Endothelial cell of umbilical vein (primary cell): ENCODE measurements at regions not wholly inside any gene's neighbourhood (a gene's known extent, or its start where the extent isn't known, plus 50 kb on each side); places are given as distances from the start of the nearest gene placed in this dataset.

Experiments used
- BruUV-seq: library from RNA; stranded (reverse); fragments of 400-500 nt; replicated peaks from 2 replicates; lab custom pipeline; 2021; lab: Mats Ljungman, UMichigan
- CTCF ChIA-PET: fragments of 300-600, 350-600 bp; sonication (Branson Sonifier 250); formaldehyde crosslinking; loops from one replicate; lab custom pipeline; 2021; ENCODE audit warnings: antibody characterized with exemption, inconsistent platforms; lab: Charles Lee
- POLR2A ChIA-PET: fragments of 300-600, 350-600 bp; sonication (Branson Sonifier 250); formaldehyde crosslinking; loops from one replicate; lab custom pipeline; 2021; ENCODE audit warnings: antibody characterized with exemption, inconsistent platforms; lab: Charles Lee
- DNase-seq: peaks from one replicate; pipeline ENCODE4 v3.0.0-alpha.2; 2011; ENCODE audit warnings: low read depth, low spot score
- FAIRE-seq: peaks from 2 replicates; lab custom pipeline; 2011; peaks lifted over from hg19 to GRCh38; lab: Jason Lieb, UNC
- H2AFZ ChIP-seq: 2 replicates; pipeline ENCODE4 v1.6.0; 2012; ENCODE audit warnings: low read depth, low read length, control low read depth, inconsistent platforms
- H3K27ac ChIP-seq: 2 replicates; pipeline ENCODE4 v1.5.1; 2011; ENCODE audit warnings: low read depth, mild to moderate bottlenecking, control low read depth, low read length, moderate library complexity; ENCODE audit not compliant: insufficient read depth
- H3K27me3 ChIP-seq, 2 experiments: 2 replicates each; pipeline versions ENCODE4 v1.6.0 to v1.6.1; 2011; ENCODE audit warnings: low read length in 2 of 2, mixed read lengths in 1 of 2; ENCODE audit not compliant: control insufficient read depth in 2 of 2, insufficient read depth in 2 of 2
- H3K36me3 ChIP-seq, 2 experiments: 2 replicates in 1 of 2; 3 replicates in 1 of 2; pipeline ENCODE4 v1.5.1; 2011; ENCODE audit warnings: low read length in 2 of 2, mild to moderate bottlenecking in 1 of 2, moderate library complexity in 1 of 2; ENCODE audit not compliant: control insufficient read depth in 2 of 2, insufficient read depth in 2 of 2; ENCODE audit errors: extremely low read depth in 1 of 2
- H3K4me1 ChIP-seq: 3 replicates; pipeline ENCODE4 v1.5.1; 2011; ENCODE audit warnings: mild to moderate bottlenecking, low read length; ENCODE audit not compliant: control insufficient read depth, insufficient read depth; ENCODE audit errors: extremely low read depth
- H3K4me2 ChIP-seq: 2 replicates; pipeline ENCODE4 v1.6.1; 2011; ENCODE audit warnings: low read length, control low read depth, mixed read lengths; ENCODE audit not compliant: insufficient read depth
- H3K4me3 ChIP-seq, 3 experiments: fragments of 200-600 bp in 1 of 3; sonication (generic), shearing (Covaris generic) in 1 of 3; replicated peaks in 1 of 3; 2 replicates each; pipeline ENCODE4 v1.5.1; 2011 to 2016; ENCODE audit warnings: control low read depth in 3 of 3, low read length in 3 of 3, mild to moderate bottlenecking in 2 of 3, inconsistent platforms in 1 of 3, low read depth in 1 of 3, moderate library complexity in 1 of 3; ENCODE audit not compliant: insufficient read depth in 1 of 3
- H3K79me2 ChIP-seq: 2 replicates; pipeline ENCODE4 v1.6.0; 2012; ENCODE audit warnings: low read length, inconsistent platforms; ENCODE audit not compliant: control insufficient read depth, insufficient read depth
- H3K9ac ChIP-seq: replicated peaks from 2 replicates; pipeline ENCODE3; 2011; ENCODE audit warnings: low read length, control low read depth; ENCODE audit not compliant: insufficient read depth; ENCODE audit errors: extremely low read depth
- H3K9me1 ChIP-seq: replicated peaks from 3 replicates; pipeline ENCODE4 v1.6.0; 2011; ENCODE audit warnings: mild to moderate bottlenecking, low read length; ENCODE audit not compliant: control insufficient read depth, insufficient read depth; ENCODE audit errors: extremely low read depth
- H3K9me3 ChIP-seq: replicated peaks from 2 replicates; pipeline ENCODE4 v1.5.1; 2012; ENCODE audit warnings: low read length, inconsistent platforms; ENCODE audit not compliant: control insufficient read depth, insufficient read depth
- H4K20me1 ChIP-seq: replicated peaks from 2 replicates; pipeline ENCODE3; 2011; ENCODE audit warnings: mild to moderate bottlenecking, low read length; ENCODE audit not compliant: control insufficient read depth, insufficient read depth; ENCODE audit errors: extremely low read depth
- EZH2 ChIP-seq: IDR thresholded peaks from 2 replicates; pipeline ENCODE4 v1.6.1; 2012; ENCODE audit warnings: borderline replicate concordance, low read depth, mild to moderate bottlenecking, moderate library complexity, low read length, inconsistent platforms; ENCODE audit not compliant: severe bottlenecking
- FOS ChIP-seq: IDR thresholded peaks from 2 replicates; pipeline ENCODE4 v1.6.1; 2011; ENCODE audit warnings: mild to moderate bottlenecking, low read length, moderate library complexity, borderline replicate concordance; ENCODE audit not compliant: insufficient read depth
- GATA2 ChIP-seq: IDR thresholded peaks from 2 replicates; pipeline ENCODE4 v1.7.0; 2011; ENCODE audit warnings: low read depth, mild to moderate bottlenecking, moderate library complexity, mixed read lengths, low read length; ENCODE audit not compliant: insufficient read length, insufficient read depth
- JUN ChIP-seq: IDR thresholded peaks from 2 replicates; pipeline ENCODE4 v1.6.1; 2011; ENCODE audit warnings: borderline replicate concordance, low read depth; ENCODE audit not compliant: insufficient read length, insufficient read depth
- MYC ChIP-seq: IDR thresholded peaks from one replicate; pipeline ENCODE4 v1.6.1; 2011; ENCODE audit warnings: mild to moderate bottlenecking, low read depth, low read length
- POLR2A ChIP-seq: IDR thresholded peaks from 2 replicates; pipeline ENCODE4 v1.6.1; 2012; ENCODE audit warnings: low read depth, mild to moderate bottlenecking, control low read depth, low read length
- POLR2AphosphoS5 ChIP-seq: IDR thresholded peaks from 2 replicates; pipeline ENCODE4 v1.6.1; 2012; ENCODE audit warnings: low read depth, mild to moderate bottlenecking, control low read depth, low read length, moderate library complexity; ENCODE audit not compliant: insufficient read depth
- dilution Hi-C: fragments of 300-500 bp; cut with MboI; formaldehyde crosslinking; loops from one replicate; pipeline ENCODE4 v1.15.0; 2019; ENCODE audit warnings: low sequenced_read_pairs; ENCODE audit not compliant: extremely low pct_ligation_motif_present
- intact Hi-C: fragments of 100-400 bp; cut with micrococcal nuclease; formaldehyde crosslinking; loops from one replicate; pipeline ENCODE4 v1.10.0; 2022
- TF ChIP-seq, protein P1 (sequence below), 2 donors: IDR thresholded peaks; 1 replicate in 1 of 2; 2 replicates in 1 of 2; pipeline ENCODE4 v1.5.1; 2011; ENCODE audit warnings: low read length in 2 of 2, mild to moderate bottlenecking in 2 of 2, moderate library complexity in 2 of 2, control low read depth in 1 of 2, inconsistent platforms in 1 of 2, low read depth in 1 of 2; ENCODE audit not compliant: insufficient read depth in 1 of 2; ENCODE audit errors: extremely low read depth in 1 of 2
- TF ChIP-seq, protein P2 (sequence below): IDR thresholded peaks from 2 replicates; pipeline ENCODE4 v1.6.1; 2011; ENCODE audit not compliant: insufficient read depth, insufficient read length

DNA sequence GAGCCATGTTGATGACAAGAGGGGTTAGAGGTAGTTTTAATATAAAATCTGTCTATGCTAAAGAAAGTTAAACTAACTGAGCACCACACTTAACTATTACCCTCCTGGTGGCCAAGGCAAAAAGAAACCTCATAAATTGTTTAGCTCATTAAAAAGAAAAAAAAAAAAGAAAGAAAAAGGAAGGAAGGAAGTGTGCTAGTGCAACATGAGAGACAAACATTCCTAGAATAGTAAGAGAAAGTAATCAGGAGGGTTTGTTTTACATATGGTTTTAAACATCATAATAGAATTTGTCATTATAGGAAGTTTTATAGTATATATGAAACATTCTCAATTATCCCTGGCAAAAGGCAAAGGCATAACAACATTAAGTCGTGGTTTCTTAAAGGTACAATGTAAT lies 152.3 kb downstream of the SNX18 start:
- CTCF ChIA-PET = interaction anchor here (0.6 to 2.0 kb wide), 8 partner anchors 11 to 175 kb away, joined by 3 to 7 read pairs (median 3); no protein-coding TSS in a partner anchor
- Histone ChIP-seq H3K27me3 (no peaks in the 10 kb centered on the region), H4K20me1 (no peaks in the 10 kb centered on the region), H3K4me2 (peak overlapping the region; percentile 49), H3K79me2 (no peaks in the 10 kb centered on the region), H3K9me1 (no peaks in the 10 kb centered on the region), H3K4me3 (no peak overlapping the region), H3K4me1 (peaks cover 8% of the 10 kb centered on the region), H3K9me3 (no peaks in the 10 kb centered on the region), H3K27ac (no peak overlapping the region), H3K36me3 (no peaks in the 10 kb centered on the region), H3K9ac (no peak overlapping the region), H2AFZ (no peak overlapping the region)
- FAIRE-seq = peak; percentile 12
- POLR2A ChIA-PET = interaction anchor here (0.7 kb wide), 1 partner anchor 12 kb away, joined by 3 read pairs; no protein-coding TSS in a partner anchor
- DNase-seq = peak; percentile 51
- intact Hi-C loops (no loop called here), dilution Hi-C loops (no loop called here)
- BruUV-seq = no TSS peak
- TF ChIP-seq MYC = no peak
- TF ChIP-seq FOS = no peak

DNA sequence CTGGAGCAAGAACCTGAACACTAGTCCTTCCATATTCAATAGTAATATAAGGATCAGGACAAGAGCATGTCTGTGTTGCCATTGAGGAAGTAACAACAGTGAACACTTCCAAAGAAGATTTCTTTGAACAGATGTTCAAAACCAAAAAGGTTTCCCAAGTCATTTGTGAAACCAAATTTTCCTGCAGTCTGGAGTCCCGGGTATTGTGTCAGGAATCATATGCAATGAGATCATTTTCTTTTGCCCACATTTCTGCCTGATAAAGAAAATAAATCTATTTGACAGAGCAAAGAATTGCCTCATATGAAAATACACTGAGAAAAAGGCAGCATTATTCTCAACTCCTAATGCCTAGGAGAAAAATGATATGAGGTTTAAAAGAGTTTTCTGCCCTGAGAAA lies 151.7 kb downstream of the SNX18 start:
- H3K9ac ChIP-seq = no peak overlapping the region
- BruUV-seq = no TSS peak
- FAIRE-seq = no peak

More for the DNA sequence above, 151.7 kb downstream of the SNX18 start:
- Histone ChIP-seq H3K9me1 (no peaks in the 10 kb centered on the region), H3K9me3 (no peaks in the 10 kb centered on the region), H3K79me2 (no peaks in the 10 kb centered on the region), H3K4me3 (no peak overlapping the region), H3K4me1 (peaks cover 8% of the 10 kb centered on the region), H3K27me3 (no peaks in the 10 kb centered on the region), H3K27ac (no peak overlapping the region), H3K4me2 (peak overlapping the region; percentile 49), H2AFZ (no peak overlapping the region), H3K36me3 (no peaks in the 10 kb centered on the region), H4K20me1 (no peaks in the 10 kb centered on the region)
- dilution Hi-C loops = no loop called here
- DNase-seq = peak; percentile 45
- TF ChIP-seq MYC (no peak), POLR2AphosphoS5 (no peak), FOS (no peak), GATA2 (no peak), POLR2A (no peak), EZH2 (no peak), JUN (no peak)
- TF ChIP-seq, protein P1, sequence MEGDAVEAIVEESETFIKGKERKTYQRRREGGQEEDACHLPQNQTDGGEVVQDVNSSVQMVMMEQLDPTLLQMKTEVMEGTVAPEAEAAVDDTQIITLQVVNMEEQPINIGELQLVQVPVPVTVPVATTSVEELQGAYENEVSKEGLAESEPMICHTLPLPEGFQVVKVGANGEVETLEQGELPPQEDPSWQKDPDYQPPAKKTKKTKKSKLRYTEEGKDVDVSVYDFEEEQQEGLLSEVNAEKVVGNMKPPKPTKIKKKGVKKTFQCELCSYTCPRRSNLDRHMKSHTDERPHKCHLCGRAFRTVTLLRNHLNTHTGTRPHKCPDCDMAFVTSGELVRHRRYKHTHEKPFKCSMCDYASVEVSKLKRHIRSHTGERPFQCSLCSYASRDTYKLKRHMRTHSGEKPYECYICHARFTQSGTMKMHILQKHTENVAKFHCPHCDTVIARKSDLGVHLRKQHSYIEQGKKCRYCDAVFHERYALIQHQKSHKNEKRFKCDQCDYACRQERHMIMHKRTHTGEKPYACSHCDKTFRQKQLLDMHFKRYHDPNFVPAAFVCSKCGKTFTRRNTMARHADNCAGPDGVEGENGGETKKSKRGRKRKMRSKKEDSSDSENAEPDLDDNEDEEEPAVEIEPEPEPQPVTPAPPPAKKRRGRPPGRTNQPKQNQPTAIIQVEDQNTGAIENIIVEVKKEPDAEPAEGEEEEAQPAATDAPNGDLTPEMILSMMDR (IDR thresholded peaks at IDR 0.05; ENCODE audit: extremely low read depth in 1 of 2, insufficient read depth in 1 of 2, low read depth in 1 of 2, low read length in 2 of 2) = no peak
- TF ChIP-seq, protein P2, sequence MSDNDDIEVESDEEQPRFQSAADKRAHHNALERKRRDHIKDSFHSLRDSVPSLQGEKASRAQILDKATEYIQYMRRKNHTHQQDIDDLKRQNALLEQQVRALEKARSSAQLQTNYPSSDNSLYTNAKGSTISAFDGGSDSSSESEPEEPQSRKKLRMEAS = no peak
- ChIA-PET CTCF (interaction anchor here (0.6 to 2.0 kb wide), 6 partner anchors 11 to 176 kb away, joined by 3 to 7 read pairs (median 4); no protein-coding TSS in a partner anchor), POLR2A (no interaction called here)
- intact Hi-C loops = no loop called here
